Heart right ventricle (tissue), 16 donors: ENCODE measurements at regions not wholly inside any gene's neighbourhood (a gene's known extent, or its start where the extent isn't known, plus 50 kb on each side); places are given as distances from the start of the nearest gene placed in this dataset.

Experiments
- ATAC-seq, 8 donors: fragments of 200-7000 bp; cut with Tn5 transposase; one replicate each; pipeline ENCODE4 v1.9.1; 2020; ENCODE audit warnings: mild to moderate bottlenecking in 8 of 8, moderate library complexity in 8 of 8, moderate number of reproducible peaks in 1 of 8
- DNase-seq, 2 donors: peaks; one replicate each; pipeline ENCODE4 v3.0.0-alpha.2; 2020
- H3K27ac ChIP-seq, 10 donors: fragments of 200-600 bp; sonication (generic) in 2 of 10; one replicate each; pipeline versions ENCODE4 v1.5.0 to v1.8.0; 2020 to 2022; ENCODE audit warnings: mild to moderate bottlenecking in 3 of 10
- H3K27me3 ChIP-seq, 7 donors: fragments of 200-600 bp; one replicate each; pipeline ENCODE4 v1.8.0; 2021 to 2022; ENCODE audit warnings: mild to moderate bottlenecking in 2 of 7
- H3K36me3 ChIP-seq, 9 donors: fragments of 200-600 bp; sonication (generic) in 1 of 9; one replicate each; pipeline versions ENCODE4 v1.5.0 to v1.8.0; 2020 to 2022; ENCODE audit warnings: mild to moderate bottlenecking in 2 of 9
- H3K4me1 ChIP-seq, 9 donors: fragments of 200-600 bp; sonication (generic) in 1 of 9; one replicate each; pipeline versions ENCODE4 v1.5.0 to v1.8.0; 2020 to 2022; ENCODE audit warnings: mild to moderate bottlenecking in 4 of 9
- H3K4me3 ChIP-seq, 10 donors: fragments of 200-600 bp; sonication (generic) in 2 of 10; one replicate each; pipeline versions ENCODE4 v1.5.0 to v1.8.0; 2020 to 2022; ENCODE audit warnings: mild to moderate bottlenecking in 7 of 10, moderate library complexity in 2 of 10
- H3K9me3 ChIP-seq, 11 donors: fragments of 200-600 bp in 10 of 11; sonication (generic) in 2 of 11; one replicate each; pipeline versions ENCODE4 v1.5.0 to v1.8.0; 2013 to 2022; ENCODE audit warnings: mild to moderate bottlenecking in 2 of 11, control low read depth in 1 of 11, moderate library complexity in 1 of 11
- CTCF ChIP-seq, 9 donors: fragments of 200-600 bp; sonication (generic) in 2 of 9; IDR thresholded peaks; one replicate each; pipeline versions ENCODE4 v1.5.0 to v1.8.0; 2021 to 2022; ENCODE audit warnings: antibody characterized with exemption in 9 of 9, mild to moderate bottlenecking in 5 of 9, moderate library complexity in 1 of 9
- WGBS, 2 donors: extraction: QIAGEN DNeasy Blood & Tissue Kit; methylation state at CpG; one replicate each; pipeline ENCODE4 v1.1.7; 2013; ENCODE audit warnings: inconsistent platforms in 1 of 2; 5-methylcytosine and 5-hydroxymethylcytosine counted together
- intact Hi-C, 10 donors: fragments of 100-400 bp; cut with DNase I; formaldehyde crosslinking; loops; one replicate each; pipeline versions ENCODE4 v1.11.1 to v1.14.2; 2022
- donor health status: Arrhythmogenic right ventricular cardiomyopathy.
- donor health status: ischemic (EF 13 %, LVEDD 7.1; RV severe dilation, severe dysfunction).
- donor health status: healthy with polysubstance abuse.
- donor health status: DM: no; HTN: yes; CAD: no.
- donor health status: DM: no; HTN: no; CAD: no.
- donor health status: ischemic (EF 25% LVEDD 6.9; RV normal size, moderate dysfunction).
- donor health status: ischemic (EF 25% LVEDD 5.7; RV mildly dilated, moderate dysfunction).
- donor health status: healthy.
- donor health status: DM: yes; HTN: yes; CAD: no.
- donor health status: Ischemic cardiomyopathy.
- donor health status: ischemic (EF 35%, LVEDD 5.7; RV mildly dilated, moderate dysfunction).
- donor health status: nonischemic (EF 11% LVEDD 7.7; RV severe dilation, severe dysfunction).
- donor health status: DM: yes; HTN: yes; CAD: no.
- donor health status: PGD.
- donor health status: ischemic (EF 29% LVEDD 5.4; RV normal size, mild dysfunction).
- donor health status: nonischemic (EF 23%, LVEDD 6.1; RV moderate dilation, normal function).

- Histone ChIP-seq H3K4me3 (peak overlapping the region; percentile 18 to 53 (median 43)), H3K9me3 (no peaks in the 10 kb centered on the region), H3K36me3 (no peaks in the 10 kb centered on the region), H3K4me1 (peaks cover 0 to 29% (median 12%) of the 10 kb centered on the region in 9 donors), H3K27me3 (peaks cover 15 to 93% (median 83%) of the 10 kb centered on the region in 7 donors), H3K27ac (no peak overlapping the region)
- ATAC-seq, result peak in 2 of 8 donors; percentile 31 to 39
- peak in 1 of 2 donors; percentile 17 for DNase-seq
- intact Hi-C loops, result no loop called here
- no peak for TF ChIP-seq CTCF (IDR thresholded peaks at IDR 0.05)
- 0 to 1% methylated on average over 57 to 121 of the region's 135 CpGs for WGBS, 2 donors
Measured at GRCh38 chr15:29570121-29570947, 251.9 kb downstream of the TJP1 start.

- no peak overlapping the region for H3K27ac ChIP-seq
- DNase-seq (no peak), ATAC-seq (no peak)
- no peak for TF ChIP-seq CTCF (IDR thresholded peaks at IDR 0.05)
- WGBS, 2 donors, result 4% methylated on average over 30 to 36 of the region's 37 CpGs
- H3K4me1 ChIP-seq, result peaks cover 0 to 29% (median 12%) of the 10 kb centered on the region in 9 donors
- H3K4me3 ChIP-seq, result peak overlapping the region in 9 of 10 donors; percentile 18 to 53 (median 44)
- H3K9me3 ChIP-seq, result no peaks in the 10 kb centered on the region
- H3K36me3 ChIP-seq, result no peaks in the 10 kb centered on the region
- peaks cover 15 to 93% (median 77%) of the 10 kb centered on the region in 7 donors for H3K27me3 ChIP-seq
- intact Hi-C loops, result no loop called here
Measured at GRCh38 chr15:29569533-29570092, 252.7 kb downstream of the TJP1 start.

- no peak for DNase-seq
- no peak overlapping the region for H3K4me3 ChIP-seq
- TF ChIP-seq CTCF (IDR thresholded peaks at IDR 0.05), result peak in 5 of 9 donors; percentile 15 to 41 (median 32)
Measured at GRCh38 chr15:29568840-29569532, 253.3 kb downstream of the TJP1 start.

GRCh38 chr15:29567336-29567735 lies 254.9 kb downstream of the TJP1 start:
- ATAC-seq, result no peak
- H3K27me3 ChIP-seq, result peaks cover 15 to 84% (median 54%) of the 10 kb centered on the region in 7 donors

More at GRCh38 chr15:29568840-29569532, 253.3 kb downstream of the TJP1 start:
- peaks cover 0 to 29% (median 12%) of the 10 kb centered on the region in 9 donors for H3K4me1 ChIP-seq
- H3K9me3 ChIP-seq, result no peaks in the 10 kb centered on the region
- no peaks in the 10 kb centered on the region for H3K36me3 ChIP-seq
- ATAC-seq, result peak in 1 of 8 donors; percentile 65
- intact Hi-C loops, result no loop called here
- peaks cover 15 to 93% (median 71%) of the 10 kb centered on the region in 7 donors for H3K27me3 ChIP-seq
- WGBS, 2 donors, result 40 to 48% methylated on average over 9 of the region's 9 CpGs
- no peak overlapping the region for H3K27ac ChIP-seq

More at GRCh38 chr15:29567336-29567735, 254.9 kb downstream of the TJP1 start:
- H3K4me3 ChIP-seq, result no peak overlapping the region
- no peak for TF ChIP-seq CTCF (IDR thresholded peaks at IDR 0.05)
- intact Hi-C loops, result no loop called here
- H3K9me3 ChIP-seq, result peaks cover 0 to 8% (median 0%) of the 10 kb centered on the region in 11 donors
- 83 to 84% methylated on average over 1 of the region's 1 CpG for WGBS, 2 donors
- no peak for DNase-seq
- no peak overlapping the region for H3K27ac ChIP-seq
- peaks cover 0 to 26% (median 12%) of the 10 kb centered on the region in 9 donors for H3K4me1 ChIP-seq
- no peaks in the 10 kb centered on the region for H3K36me3 ChIP-seq
